GM18951 (cell line): ENCODE measurements at regions not wholly inside any gene's neighbourhood (a gene's known extent, or its start where the extent isn't known, plus 50 kb on each side); places are given as distances from the start of the nearest gene placed in this dataset.

Experiments
- POLR2A ChIP-seq: IDR thresholded peaks from 4 replicates; pipeline ENCODE4 v1.6.1; 2011; ENCODE audit warnings: mild to moderate bottlenecking; ENCODE audit not compliant: insufficient read length, insufficient read depth; ENCODE audit errors: extremely low read depth
- in situ Hi-C: fragments of 300-500 bp; cut with MboI; formaldehyde crosslinking; loops from one replicate; pipeline ENCODE4 v1.12.0; 2022; ENCODE audit warnings: low sequenced_read_pairs, mixed read lengths, inconsistent platforms; ENCODE audit not compliant: unreplicated experiment

- no peak for TF ChIP-seq POLR2A
- in situ Hi-C loops = no loop called here
Measured at GRCh38 chr1:29575826-29576225, 339.5 kb downstream of the PTPRU start.

- TF ChIP-seq POLR2A = no peak
- in situ Hi-C loops = no loop called here
Measured at GRCh38 chr1:29575277-29575676, 339.0 kb downstream of the PTPRU start.

GRCh38 chr1:29574871-29575270 lies 338.5 kb downstream of the PTPRU start:
- TF ChIP-seq POLR2A = no peak
- in situ Hi-C loops = no loop called here

GRCh38 chr1:29569971-29570634 lies 333.8 kb downstream of the PTPRU start:
- TF ChIP-seq POLR2A = no peak

GRCh38 chr1:29567257-29567656 lies 330.9 kb downstream of the PTPRU start:
- in situ Hi-C loops = no loop called here
- no peak for TF ChIP-seq POLR2A

More at GRCh38 chr1:29569971-29570634, 333.8 kb downstream of the PTPRU start:
- in situ Hi-C loops = no loop called here

- in situ Hi-C loops = no loop called here
Measured at GRCh38 chr1:29565490-29565889, 329.2 kb downstream of the PTPRU start.

DNA sequence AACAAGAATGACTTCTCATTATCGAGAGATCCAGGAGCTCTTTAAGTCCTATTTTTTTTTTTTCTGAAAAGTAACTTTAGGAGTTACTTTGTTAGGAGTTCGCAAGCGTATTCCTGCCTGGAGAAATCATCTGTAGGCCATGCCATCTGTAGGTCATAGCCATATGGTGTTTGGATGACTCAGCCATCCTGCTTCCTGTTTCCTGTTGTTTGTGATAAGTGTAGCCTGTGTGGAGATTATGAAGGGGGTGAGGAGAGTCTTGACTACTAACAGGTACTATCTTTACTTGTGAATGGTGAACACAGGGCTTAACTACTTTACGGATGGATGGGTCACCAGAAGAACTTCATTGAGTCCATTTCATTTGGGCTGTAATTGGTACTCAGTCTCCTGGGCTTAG lies 327.2 kb downstream of the PTPRU start:
- in situ Hi-C loops = no loop called here
- no peak for TF ChIP-seq POLR2A

More at GRCh38 chr1:29565490-29565889, 329.2 kb downstream of the PTPRU start:
- no peak for TF ChIP-seq POLR2A

DNA sequence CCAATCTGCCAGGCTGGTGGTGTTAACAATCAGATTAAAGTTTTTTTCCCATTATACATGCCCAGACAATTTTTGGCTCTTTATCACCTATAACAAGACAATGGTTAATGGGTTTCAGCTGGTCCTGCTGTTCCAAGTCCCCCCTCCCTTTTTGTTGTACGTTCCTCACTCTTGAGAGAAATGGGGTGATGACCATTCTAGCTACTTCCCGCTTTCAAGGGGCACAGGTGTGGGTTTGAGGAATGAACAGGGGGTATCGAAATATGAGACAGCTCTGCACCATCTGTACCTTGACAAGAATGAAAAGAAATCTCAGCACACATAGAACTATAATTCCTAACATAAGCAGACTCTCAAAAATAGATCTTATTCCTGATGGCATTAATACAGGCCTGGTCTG lies 326.8 kb downstream of the PTPRU start:
- no peak for TF ChIP-seq POLR2A
- in situ Hi-C loops = no loop called here

DNA sequence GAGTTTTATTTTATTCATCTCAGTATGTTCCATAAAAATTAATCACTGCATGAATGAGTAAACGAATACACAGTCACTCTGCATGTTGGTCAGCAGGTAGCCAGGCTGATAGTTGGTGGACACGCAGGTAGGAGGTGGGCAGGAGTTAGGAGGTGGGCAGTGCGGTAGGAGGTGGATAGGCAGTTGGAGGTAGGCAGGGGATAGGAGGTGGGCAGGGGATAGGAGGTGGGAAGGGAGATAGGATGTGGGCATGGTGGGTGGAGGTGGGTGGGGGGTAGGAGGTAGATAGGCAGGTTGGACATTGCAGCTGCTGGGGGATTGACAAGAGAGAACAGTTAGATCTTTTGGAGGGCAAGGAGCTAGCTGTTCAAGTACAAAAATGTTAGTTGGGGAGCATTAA lies 322.7 kb downstream of the PTPRU start:
- no peak for TF ChIP-seq POLR2A
- in situ Hi-C loops = no loop called here

DNA sequence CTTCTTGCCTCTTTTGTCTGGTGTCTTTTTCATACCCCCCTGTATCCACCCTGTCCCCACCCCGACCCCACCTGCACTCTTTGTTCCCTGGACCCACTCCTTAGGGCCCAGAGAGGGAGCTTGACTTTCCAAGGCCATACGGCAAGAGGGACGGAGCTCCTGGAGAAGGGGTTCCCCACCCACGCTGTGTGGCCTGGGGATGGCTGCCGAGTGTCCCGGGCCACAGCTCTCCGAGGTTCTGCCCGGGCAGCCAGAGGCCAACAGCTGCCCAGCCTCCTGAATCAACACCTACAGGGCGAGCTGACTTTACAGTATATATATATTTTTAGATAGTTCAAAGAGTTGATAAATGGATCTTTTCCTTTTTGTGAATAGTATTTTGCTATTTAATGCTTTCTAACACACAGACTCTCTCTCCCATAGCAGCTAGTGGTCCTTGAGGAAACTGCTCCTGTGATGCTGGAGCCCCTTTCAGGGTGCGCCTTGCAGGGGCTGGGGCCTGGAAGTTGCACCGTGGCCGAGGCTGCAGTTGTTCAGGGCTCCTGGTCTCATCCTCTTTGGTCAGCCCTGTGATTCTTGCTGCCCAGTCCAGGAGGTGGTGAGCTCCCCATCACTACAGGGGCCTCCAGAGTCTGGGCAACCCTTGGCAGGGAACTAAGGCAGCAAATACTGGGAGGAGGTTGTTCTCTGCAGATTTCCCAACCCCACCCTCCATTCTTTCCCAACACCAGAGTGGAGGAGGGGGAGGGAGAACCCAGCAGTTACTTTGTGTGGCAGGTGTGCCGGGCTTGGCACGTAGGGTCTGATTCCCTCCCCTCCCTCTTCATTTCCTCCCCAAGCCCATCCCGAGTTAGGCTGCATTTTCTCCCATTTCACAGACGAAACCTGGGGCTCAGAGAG lies 321.6 kb downstream of the PTPRU start:
- in situ Hi-C loops = no loop called here

GRCh38 chr1:29557066-29557465 lies 320.7 kb downstream of the PTPRU start:
- no peak for TF ChIP-seq POLR2A
- in situ Hi-C loops = no loop called here

More for the DNA sequence above, 321.6 kb downstream of the PTPRU start:
- no peak for TF ChIP-seq POLR2A

DNA sequence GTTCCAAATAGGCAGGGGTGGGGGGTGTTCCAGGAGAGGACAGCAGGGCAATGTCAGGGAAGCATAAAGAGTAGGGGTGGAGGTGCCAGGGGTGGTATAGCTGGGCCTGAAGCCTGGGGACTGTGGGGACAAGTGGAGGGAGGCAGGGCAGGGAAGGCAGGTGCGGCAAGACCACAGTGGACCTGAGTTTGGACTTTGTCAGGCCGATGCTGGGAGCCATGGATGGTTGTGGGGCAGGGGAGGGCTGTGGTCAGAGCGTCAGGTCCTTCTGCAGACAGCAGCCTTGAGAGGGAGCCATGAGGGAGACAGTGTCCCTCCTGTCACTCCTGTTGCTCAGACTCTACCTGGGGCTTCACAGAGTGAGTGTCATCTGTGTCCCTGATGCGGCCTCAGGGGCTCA lies 320.3 kb downstream of the PTPRU start:
- in situ Hi-C loops = no loop called here
- TF ChIP-seq POLR2A = no peak

DNA sequence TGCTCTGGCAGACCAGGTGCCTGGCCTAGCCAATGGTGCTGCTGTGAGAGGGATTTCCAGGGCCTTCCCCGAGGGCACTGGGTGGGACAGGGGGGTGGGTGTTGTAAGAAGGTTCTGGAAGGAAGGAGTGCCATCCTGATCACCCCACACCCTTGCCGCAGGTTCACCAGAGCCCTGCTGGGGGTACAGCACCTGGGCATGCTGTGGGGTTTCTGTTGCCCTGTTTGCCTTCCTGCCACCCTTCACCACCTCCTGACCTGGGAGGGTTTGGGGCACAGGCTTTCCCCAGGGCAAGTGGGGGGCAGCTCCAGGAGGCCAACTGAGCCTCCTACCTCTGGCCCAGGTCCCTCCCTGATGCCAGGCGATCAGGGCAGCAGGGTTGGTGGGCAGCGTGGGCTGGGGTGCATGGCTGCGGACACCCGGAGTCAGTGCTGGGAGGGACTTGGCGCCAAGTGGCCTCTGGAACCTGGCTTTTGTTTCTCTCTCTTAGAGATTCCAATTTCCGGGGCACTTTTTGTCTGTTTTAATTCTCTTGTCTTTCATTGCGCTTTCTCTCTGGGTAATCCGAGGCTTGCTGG lies 318.8 kb downstream of the PTPRU start:
- no peak for TF ChIP-seq POLR2A
- in situ Hi-C loops = no loop called here
